Activated naive CD8-positive, alpha-beta T cell treated with anti-CD3 and anti-CD28 coated beads for 36 hours (primary cell): ENCODE measurements at regions not wholly inside any gene's neighbourhood (a gene's known extent, or its start where the extent isn't known, plus 50 kb on each side); places are given as distances from the start of the nearest gene placed in this dataset.

Experiments used
- DNase-seq: peaks from one replicate; pipeline ENCODE4 v3.0.0; 2021
- H3K27ac Mint-ChIP-seq: one replicate; pipeline ENCODE4 v1.8.0; 2022; ENCODE audit warnings: mild to moderate bottlenecking, moderate library complexity, mixed read lengths
- H3K27me3 Mint-ChIP-seq: one replicate; pipeline ENCODE4 v1.8.0; 2022; ENCODE audit warnings: mild to moderate bottlenecking, mixed read lengths
- H3K36me3 Mint-ChIP-seq: one replicate; pipeline ENCODE4 v1.8.0; 2021; ENCODE audit warnings: mild to moderate bottlenecking, mixed read lengths
- H3K4me1 Mint-ChIP-seq: one replicate; pipeline ENCODE4 v1.8.0; 2021; ENCODE audit warnings: mixed read lengths
- H3K4me3 Mint-ChIP-seq: one replicate; pipeline ENCODE4 v1.8.0; 2022; ENCODE audit warnings: mild to moderate bottlenecking, moderate library complexity, mixed read lengths
- H3K9me3 Mint-ChIP-seq: one replicate; pipeline ENCODE4 v1.8.0; 2022; ENCODE audit warnings: mixed read lengths

GRCh38 chr10:120685136-120685535 is 166.0 kb upstream of the WDR11 start:
- Mint-ChIP-seq H3K27me3 (peaks cover 4% of the 10 kb centered on the region), H3K4me3 (no peak overlapping the region), H3K4me1 (no peaks in the 10 kb centered on the region), H3K36me3 (no peaks in the 10 kb centered on the region), H3K9me3 (no peaks in the 10 kb centered on the region), H3K27ac (no peak overlapping the region)
- no peak for DNase-seq

GRCh38 chr10:120688928-120689327 is 162.2 kb upstream of the WDR11 start:
- Mint-ChIP-seq H3K4me1 (peaks cover 1% of the 10 kb centered on the region), H3K4me3 (no peak overlapping the region), H3K27me3 (peaks cover 4% of the 10 kb centered on the region), H3K27ac (no peak overlapping the region), H3K36me3 (no peaks in the 10 kb centered on the region), H3K9me3 (peaks cover 3% of the 10 kb centered on the region)
- no peak for DNase-seq

GRCh38 chr10:120689777-120690529 is 161.2 kb upstream of the WDR11 start:
- Mint-ChIP-seq H3K27me3 (no peaks in the 10 kb centered on the region), H3K9me3 (peaks cover 9% of the 10 kb centered on the region), H3K4me1 (peaks cover 1% of the 10 kb centered on the region), H3K4me3 (no peak overlapping the region), H3K27ac (no peak overlapping the region), H3K36me3 (no peaks in the 10 kb centered on the region)
- no peak for DNase-seq

GRCh38 chr10:120691625-120692024 is 159.5 kb upstream of the WDR11 start:
- Mint-ChIP-seq H3K4me1 (peaks cover 1% of the 10 kb centered on the region), H3K4me3 (no peak overlapping the region), H3K27me3 (no peaks in the 10 kb centered on the region), H3K36me3 (no peaks in the 10 kb centered on the region), H3K9me3 (peaks cover 15% of the 10 kb centered on the region), H3K27ac (no peak overlapping the region)
- DNase-seq, result no peak

- H3K27me3 Mint-ChIP-seq, result no peaks in the 10 kb centered on the region
- H3K27ac Mint-ChIP-seq, result no peak overlapping the region
- peaks cover 3% of the 10 kb centered on the region for H3K36me3 Mint-ChIP-seq
- H3K4me3 Mint-ChIP-seq, result no peak overlapping the region
- peaks cover 24% of the 10 kb centered on the region for H3K9me3 Mint-ChIP-seq
- DNase-seq, result no peak
- no peaks in the 10 kb centered on the region for H3K4me1 Mint-ChIP-seq
Observed at GRCh38 chr10:120700426-120700825, 150.7 kb upstream of the WDR11 start.

GRCh38 chr10:120701381-120701780 is 149.8 kb upstream of the WDR11 start:
- Mint-ChIP-seq H3K36me3 (peaks cover 3% of the 10 kb centered on the region), H3K9me3 (peaks cover 22% of the 10 kb centered on the region), H3K4me1 (no peaks in the 10 kb centered on the region), H3K27me3 (no peaks in the 10 kb centered on the region), H3K4me3 (no peak overlapping the region), H3K27ac (no peak overlapping the region)
- no peak for DNase-seq

GRCh38 chr10:120702032-120702431 is 149.1 kb upstream of the WDR11 start:
- no peak for DNase-seq
- Mint-ChIP-seq H3K4me1 (no peaks in the 10 kb centered on the region), H3K9me3 (peaks cover 18% of the 10 kb centered on the region), H3K27ac (no peak overlapping the region), H3K36me3 (peaks cover 3% of the 10 kb centered on the region), H3K27me3 (no peaks in the 10 kb centered on the region), H3K4me3 (no peak overlapping the region)

GRCh38 chr10:120705309-120705708 is 145.9 kb upstream of the WDR11 start:
- no peaks in the 10 kb centered on the region for H3K36me3 Mint-ChIP-seq
- peaks cover under 1% of the 10 kb centered on the region for H3K9me3 Mint-ChIP-seq
- no peak overlapping the region for H3K27ac Mint-ChIP-seq
- H3K4me3 Mint-ChIP-seq, result no peak overlapping the region
- H3K4me1 Mint-ChIP-seq, result no peaks in the 10 kb centered on the region
- no peak for DNase-seq
- no peaks in the 10 kb centered on the region for H3K27me3 Mint-ChIP-seq

- Mint-ChIP-seq H3K27ac (no peak overlapping the region), H3K27me3 (no peaks in the 10 kb centered on the region), H3K36me3 (no peaks in the 10 kb centered on the region), H3K4me1 (no peaks in the 10 kb centered on the region), H3K4me3 (no peak overlapping the region), H3K9me3 (no peaks in the 10 kb centered on the region)
- no peak for DNase-seq
Observed at GRCh38 chr10:120710076-120710475, 141.1 kb upstream of the WDR11 start.

- H3K27me3 Mint-ChIP-seq, result no peaks in the 10 kb centered on the region
- no peaks in the 10 kb centered on the region for H3K36me3 Mint-ChIP-seq
- no peaks in the 10 kb centered on the region for H3K4me1 Mint-ChIP-seq
- H3K27ac Mint-ChIP-seq, result no peak overlapping the region
- H3K4me3 Mint-ChIP-seq, result no peak overlapping the region
- no peaks in the 10 kb centered on the region for H3K9me3 Mint-ChIP-seq
- DNase-seq, result no peak
Observed at GRCh38 chr10:120711860-120712259, 139.3 kb upstream of the WDR11 start.

- Mint-ChIP-seq H3K9me3 (peaks cover 2% of the 10 kb centered on the region), H3K4me3 (no peak overlapping the region), H3K27ac (no peak overlapping the region), H3K36me3 (no peaks in the 10 kb centered on the region), H3K27me3 (no peaks in the 10 kb centered on the region), H3K4me1 (no peaks in the 10 kb centered on the region)
- no peak for DNase-seq
Observed at GRCh38 chr10:120713573-120714205, 137.5 kb upstream of the WDR11 start.

GRCh38 chr10:120715171-120715570 is 136.0 kb upstream of the WDR11 start:
- no peak for DNase-seq
- no peaks in the 10 kb centered on the region for H3K27me3 Mint-ChIP-seq
- H3K9me3 Mint-ChIP-seq, result peaks cover 2% of the 10 kb centered on the region
- H3K4me3 Mint-ChIP-seq, result no peak overlapping the region
- no peaks in the 10 kb centered on the region for H3K36me3 Mint-ChIP-seq
- no peak overlapping the region for H3K27ac Mint-ChIP-seq
- no peaks in the 10 kb centered on the region for H3K4me1 Mint-ChIP-seq

- Mint-ChIP-seq H3K27ac (no peak overlapping the region), H3K4me3 (no peak overlapping the region), H3K36me3 (no peaks in the 10 kb centered on the region), H3K27me3 (no peaks in the 10 kb centered on the region), H3K9me3 (peaks cover 2% of the 10 kb centered on the region), H3K4me1 (no peaks in the 10 kb centered on the region)
- DNase-seq, result no peak
Observed at GRCh38 chr10:120719333-120719732, 131.8 kb upstream of the WDR11 start.

GRCh38 chr10:120727001-120727400 is 124.2 kb upstream of the WDR11 start:
- H3K27ac Mint-ChIP-seq, result no peak overlapping the region
- DNase-seq, result no peak
- H3K27me3 Mint-ChIP-seq, result peaks cover 7% of the 10 kb centered on the region
- no peak overlapping the region for H3K4me3 Mint-ChIP-seq
- H3K36me3 Mint-ChIP-seq, result no peaks in the 10 kb centered on the region
- no peaks in the 10 kb centered on the region for H3K4me1 Mint-ChIP-seq
- H3K9me3 Mint-ChIP-seq, result no peaks in the 10 kb centered on the region

GRCh38 chr10:120729547-120729946 is 121.6 kb upstream of the WDR11 start:
- Mint-ChIP-seq H3K36me3 (no peaks in the 10 kb centered on the region), H3K4me1 (no peaks in the 10 kb centered on the region), H3K27me3 (peaks cover 14% of the 10 kb centered on the region), H3K4me3 (no peak overlapping the region), H3K9me3 (no peaks in the 10 kb centered on the region), H3K27ac (no peak overlapping the region)
- DNase-seq, result no peak

GRCh38 chr10:120732067-120732466 is 119.1 kb upstream of the WDR11 start:
- DNase-seq, result no peak
- no peak overlapping the region for H3K4me3 Mint-ChIP-seq
- H3K27me3 Mint-ChIP-seq, result peaks cover 20% of the 10 kb centered on the region
- H3K36me3 Mint-ChIP-seq, result no peaks in the 10 kb centered on the region
- H3K9me3 Mint-ChIP-seq, result no peaks in the 10 kb centered on the region
- no peak overlapping the region for H3K27ac Mint-ChIP-seq
- no peaks in the 10 kb centered on the region for H3K4me1 Mint-ChIP-seq
